SK-N-SH (cell line): ENCODE measurements at regions not wholly inside any gene's neighbourhood (a gene's known extent, or its start where the extent isn't known, plus 50 kb on each side); places are given as distances from the start of the nearest gene placed in this dataset.

Experiments used
- CTCF ChIA-PET: fragments of 300-600, 350-600 bp; formaldehyde crosslinking; extraction: SDS; loops from one replicate; lab custom pipeline; 2021; lab: Yijun Ruan, JAX
- POLR2A ChIA-PET: fragments of 350-600 bp; sonication (Branson Sonifier 250); formaldehyde crosslinking; extraction: SDS; loops from one replicate; lab custom pipeline; 2020; ENCODE audit warnings: antibody characterized with exemption, inconsistent platforms; lab: Yijun Ruan, JAX
- DNase-seq: peaks from one replicate; pipeline ENCODE4 v3.0.0; 2012
- H2AFZ ChIP-seq: fragments of 200-600 bp; sonication (generic); 2 replicates; pipeline ENCODE4 v1.8.1; 2016; ENCODE audit warnings: antibody characterized with exemption, mild to moderate bottlenecking, low read depth
- H3F3A ChIP-seq: fragments of 200-600 bp; sonication (generic); replicated peaks from 2 replicates; pipeline ENCODE3; 2016; ENCODE audit warnings: antibody characterized with exemption, mild to moderate bottlenecking; ENCODE audit not compliant: insufficient read depth
- H3K27ac ChIP-seq, 2 experiments: fragments of 200-500 bp in 1 of 2; fragments of 200-600 bp in 1 of 2; sonication (Bioruptor generic) in 1 of 2; sonication (generic), shearing (Covaris generic) in 1 of 2; 2 replicates each; pipeline versions ENCODE4 v1.5.1 to v1.6.1; 2014 to 2016; ENCODE audit warnings: low read depth in 2 of 2, inconsistent platforms in 1 of 2, low read length in 1 of 2, mild to moderate bottlenecking in 1 of 2, mixed read lengths in 1 of 2
- H3K27me3 ChIP-seq: fragments of 200-600 bp; sonication (generic), shearing (Covaris generic); 2 replicates; pipeline ENCODE4 v1.6.1; 2016; ENCODE audit warnings: mixed run types; ENCODE audit not compliant: insufficient read depth
- H3K36me3 ChIP-seq, 2 experiments: fragments of 200-500 bp in 1 of 2; fragments of 200-600 bp in 1 of 2; sonication (Bioruptor generic) in 1 of 2; sonication (generic) in 1 of 2; replicated peaks in 1 of 2; 2 replicates each; pipeline versions ENCODE3 to v1.5.1; 2014 to 2016; ENCODE audit warnings: low read length in 1 of 2, mild to moderate bottlenecking in 1 of 2; ENCODE audit not compliant: insufficient read depth in 2 of 2, control insufficient read depth in 1 of 2
- H3K4me1 ChIP-seq, 2 experiments: fragments of 200-500 bp in 1 of 2; fragments of 200-600 bp in 1 of 2; sonication (Bioruptor generic) in 1 of 2; sonication (generic), shearing (Covaris generic) in 1 of 2; 2 replicates each; pipeline versions ENCODE4 v1.5.1 to v1.6.1; 2014 to 2016; ENCODE audit warnings: low read depth in 1 of 2, low read length in 1 of 2, mixed run types in 1 of 2; ENCODE audit not compliant: insufficient read depth in 2 of 2, control insufficient read depth in 1 of 2
- H3K4me2 ChIP-seq: fragments of 200-600 bp; sonication (generic), shearing (Covaris generic); 2 replicates; pipeline ENCODE4 v1.6.1; 2017; ENCODE audit warnings: mixed run types
- H3K4me3 ChIP-seq, 2 experiments: fragments of 200-500 bp in 1 of 2; fragments of 200-600 bp in 1 of 2; sonication (Bioruptor generic) in 1 of 2; sonication (generic), shearing (Covaris generic) in 1 of 2; 2 replicates each; pipeline versions ENCODE4 v1.5.1 to v1.8.1; 2014 to 2016; ENCODE audit warnings: low read depth in 2 of 2, inconsistent platforms in 1 of 2, low read length in 1 of 2, mild to moderate bottlenecking in 1 of 2, mixed read lengths in 1 of 2, moderate library complexity in 1 of 2
- H3K79me2 ChIP-seq: fragments of 200-600 bp; sonication (generic); 2 replicates; pipeline ENCODE4 v1.8.1; 2017; ENCODE audit warnings: mild to moderate bottlenecking; ENCODE audit not compliant: insufficient read depth
- H3K9ac ChIP-seq: fragments of 200-600 bp; sonication (generic); 2 replicates; pipeline ENCODE4 v1.6.1; 2017; ENCODE audit warnings: mixed run types
- H3K9me2 ChIP-seq: fragments of 200-600 bp; sonication (generic); 2 replicates; pipeline ENCODE4 v1.6.1; 2017; ENCODE audit warnings: mixed run types
- H3K9me3 ChIP-seq: fragments of 200-600 bp; sonication (generic); 2 replicates; pipeline ENCODE4 v1.6.1; 2017; ENCODE audit warnings: mixed run types, mild to moderate bottlenecking, moderate library complexity
- H4K20me1 ChIP-seq: fragments of 200-600 bp; sonication (generic); 2 replicates; pipeline ENCODE4 v1.6.1; 2017; ENCODE audit warnings: mild to moderate bottlenecking, mixed run types; ENCODE audit not compliant: insufficient read depth
- CTCF ChIP-seq: fragments of 200-600 bp; sonication (generic); IDR thresholded peaks from 2 replicates; pipeline ENCODE4 v1.6.1; 2017; ENCODE audit warnings: antibody characterized with exemption, mild to moderate bottlenecking, moderate library complexity
- ELF1 ChIP-seq: IDR thresholded peaks from 2 replicates; pipeline ENCODE4 v1.4.0; 2012
- FOXM1 ChIP-seq: IDR thresholded peaks from 2 replicates; pipeline ENCODE4 v1.4.0; 2012; ENCODE audit warnings: low read depth, mild to moderate bottlenecking
- GABPA ChIP-seq: IDR thresholded peaks from 2 replicates; pipeline ENCODE4 v1.4.0; 2012; ENCODE audit warnings: low read depth, mild to moderate bottlenecking
- GATA2 ChIP-seq: sonication (generic); formaldehyde crosslinking; IDR thresholded peaks from 2 replicates; pipeline ENCODE4 v1.5.0; 2020; ENCODE audit warnings: mild to moderate bottlenecking, missing genetic modification reagents
- IRF3 ChIP-seq: fragments of 150-350 bp; IDR thresholded peaks from 2 replicates; pipeline ENCODE4 v1.6.1; 2016; ENCODE audit warnings: mild to moderate bottlenecking, low read depth, low read length
- JUND ChIP-seq: IDR thresholded peaks from 2 replicates; pipeline ENCODE4 v1.4.0; 2012
- MAX ChIP-seq: IDR thresholded peaks from 2 replicates; pipeline ENCODE4 v1.4.0; 2012; ENCODE audit warnings: low read depth
- MEF2A ChIP-seq: IDR thresholded peaks from 2 replicates; pipeline ENCODE4 v1.4.0; 2012; ENCODE audit warnings: low read depth, borderline replicate concordance
- NRF1 ChIP-seq: IDR thresholded peaks from 2 replicates; pipeline ENCODE4 v1.6.1; 2012; ENCODE audit warnings: low read depth, mild to moderate bottlenecking, low read length
- PBX3 ChIP-seq: IDR thresholded peaks from 2 replicates; pipeline ENCODE4; 2012
- RAD21 ChIP-seq: IDR thresholded peaks from 2 replicates; pipeline ENCODE4 v1.6.1; 2012; ENCODE audit warnings: mild to moderate bottlenecking, low read length
- RCOR1 ChIP-seq: fragments of 150-350 bp; IDR thresholded peaks from 2 replicates; pipeline ENCODE4 v1.6.1; 2017; ENCODE audit warnings: antibody characterized with exemption, low read length
- REST ChIP-seq: IDR thresholded peaks from 2 replicates; pipeline ENCODE4 v1.6.1; 2012; ENCODE audit warnings: mild to moderate bottlenecking, low read depth, low read length, moderate library complexity
- SMC3 ChIP-seq: IDR thresholded peaks from 2 replicates; pipeline ENCODE4 v1.6.1; 2012; ENCODE audit warnings: low read depth, low read length, improper control_type of control experiment
- TEAD4 ChIP-seq: IDR thresholded peaks from 2 replicates; pipeline ENCODE4 v1.4.0; 2012; ENCODE audit warnings: mild to moderate bottlenecking, borderline replicate concordance; ENCODE audit not compliant: insufficient read depth
- USF2 ChIP-seq: fragments of 150-350 bp; IDR thresholded peaks from 2 replicates; pipeline ENCODE4 v1.6.1; 2017; ENCODE audit warnings: antibody characterized with exemption, low read length, low read depth, borderline replicate concordance
- ZBTB33 ChIP-seq: IDR thresholded peaks from 2 replicates; pipeline ENCODE4 v1.4.0; 2012; ENCODE audit warnings: low read depth, borderline replicate concordance
- WGBS: methylation state at CpG from one replicate; pipeline ENCODE4 v1.1.6; 2017; ENCODE audit warnings: low lambda C conversion rate; 5-methylcytosine and 5-hydroxymethylcytosine counted together

- no peak overlapping the region for H3K27ac ChIP-seq
- DNase-seq = no peak
- POLR2A ChIA-PET = no interaction called here
Observed at GRCh38 chr7:45240273-45240771, 82.7 kb downstream of the RAMP3 start.

More at GRCh38 chr7:45240273-45240771, 82.7 kb downstream of the RAMP3 start:
- peaks cover 11% of the 10 kb centered on the region for H3F3A ChIP-seq
- H3K4me3 ChIP-seq = no peak overlapping the region
- no peaks in the 10 kb centered on the region for H3K36me3 ChIP-seq
- no peaks in the 10 kb centered on the region for H3K79me2 ChIP-seq
- H3K9ac ChIP-seq = no peak overlapping the region
- peaks cover 7 to 8% of the 10 kb centered on the region in 2 experiments; a peak in 1 of 4 replicates for H3K4me1 ChIP-seq
- no peak for TF ChIP-seq GABPA
- TF ChIP-seq RAD21 = no peak
- TF ChIP-seq RCOR1 = no peak
- no peak for TF ChIP-seq MAX
- TF ChIP-seq REST = no peak
- no peak for TF ChIP-seq SMC3
- no peak for TF ChIP-seq CTCF
- TF ChIP-seq GATA2 (CRISPR knock-in tag) = no peak
- no peak for TF ChIP-seq ZBTB33
- TF ChIP-seq ELF1 = no peak
- TF ChIP-seq IRF3 = no peak
- TF ChIP-seq TEAD4 = no peak
- TF ChIP-seq JUND = no peak
- no peak for TF ChIP-seq NRF1
- no peak for TF ChIP-seq MEF2A
- TF ChIP-seq FOXM1 = no peak
- no peak for TF ChIP-seq USF2
- no peak for TF ChIP-seq PBX3
- H3K9me3 ChIP-seq = no peaks in the 10 kb centered on the region
- WGBS = 61% methylated on average over 7 of the region's 7 CpGs
- CTCF ChIA-PET = interaction anchor here (0.6 to 2.8 kb wide), 3 partner anchors 11 to 21 kb away, joined by 3 to 15 read pairs (median 6); no protein-coding TSS in a partner anchor
- H2AFZ ChIP-seq = no peak overlapping the region
- no peaks in the 10 kb centered on the region for H4K20me1 ChIP-seq
- no peaks in the 10 kb centered on the region for H3K9me2 ChIP-seq
- no peak overlapping the region for H3K4me2 ChIP-seq
- H3K27me3 ChIP-seq = no peaks in the 10 kb centered on the region; the same call in 1 of the 2 replicates
